IMR-90 (cell line): ENCODE measurements at regions not wholly inside any gene's neighbourhood (a gene's known extent, or its start where the extent isn't known, plus 50 kb on each side); places are given as distances from the start of the nearest gene placed in this dataset.

Experiments
- ATAC-seq: fragments of 200-7000 bp; cut with Tn5 transposase; 2 replicates; pipeline ENCODE4 v1.9.1; 2020; ENCODE audit warnings: low read depth, mild to moderate bottlenecking, moderate library complexity
- BruUV-seq: library from RNA; stranded (reverse); fragments of 400-500 nt; replicated peaks from 2 replicates; lab custom pipeline; 2021; lab: Mats Ljungman, UMichigan
- CTCF ChIA-PET: fragments of 300-600 bp; formaldehyde crosslinking; extraction: SDS; loops from one replicate; lab custom pipeline; 2021; ENCODE audit warnings: antibody characterized with exemption; lab: Yijun Ruan, JAX
- POLR2A ChIA-PET: fragments of 300-600 bp; sonication (Branson Sonifier 250); formaldehyde crosslinking; loops from one replicate; lab custom pipeline; 2022; ENCODE audit warnings: antibody characterized with exemption; ENCODE audit not compliant: unreplicated experiment; lab: Charles Lee
- DNase-seq: peaks from one replicate; pipeline ENCODE4 v3.0.0; 2013
- H2AFZ ChIP-seq: replicated peaks from 2 replicates; pipeline ENCODE3; 2013; ENCODE audit warnings: low read length, mild to moderate bottlenecking; ENCODE audit not compliant: poor library complexity
- H2AK5ac ChIP-seq: 2 replicates; pipeline ENCODE4 v1.6.1; 2013; ENCODE audit warnings: low read depth, low read length, inconsistent platforms
- H2AK9ac ChIP-seq: replicated peaks from 2 replicates; pipeline ENCODE3; 2013; ENCODE audit warnings: mild to moderate bottlenecking, low read depth, low read length, moderate library complexity; ENCODE audit not compliant: poor library complexity
- H2BK120ac ChIP-seq: 2 replicates; pipeline ENCODE4 v1.6.1; 2013; ENCODE audit warnings: low read depth, low read length, inconsistent platforms
- H2BK15ac ChIP-seq: 3 replicates; pipeline ENCODE4 v1.6.1; 2013; ENCODE audit warnings: low read depth, low read length, inconsistent platforms
- H2BK20ac ChIP-seq: 2 replicates; pipeline ENCODE4 v1.6.1; 2013; ENCODE audit warnings: low read depth, mild to moderate bottlenecking, inconsistent platforms, low read length, moderate library complexity
- H2BK5ac ChIP-seq: 2 replicates; pipeline ENCODE4 v1.6.1; 2013; ENCODE audit warnings: mild to moderate bottlenecking, low read depth, low read length, inconsistent platforms; ENCODE audit not compliant: poor library complexity, severe bottlenecking
- H3K14ac ChIP-seq: replicated peaks from 2 replicates; pipeline ENCODE4 v1.6.1; 2013; ENCODE audit warnings: low read depth, low read length, inconsistent platforms
- H3K18ac ChIP-seq: 2 replicates; pipeline ENCODE4 v1.6.1; 2013; ENCODE audit warnings: low read depth, low read length, control low read depth
- H3K23ac ChIP-seq: 2 replicates; pipeline ENCODE4 v1.6.1; 2013; ENCODE audit warnings: low read depth, low read length, inconsistent platforms
- H3K27ac ChIP-seq: 2 replicates; pipeline ENCODE4 v1.5.1; 2013; ENCODE audit warnings: mild to moderate bottlenecking, control low read depth, low read length; ENCODE audit not compliant: insufficient read depth
- H3K27me3 ChIP-seq: 2 replicates; pipeline ENCODE4 v1.6.1; 2013; ENCODE audit warnings: low read length; ENCODE audit not compliant: control insufficient read depth, insufficient read depth
- H3K36me3 ChIP-seq: 2 replicates; pipeline ENCODE4 v1.6.1; 2013; ENCODE audit warnings: low read length, mixed read lengths; ENCODE audit not compliant: control insufficient read depth, insufficient read depth
- H3K4ac ChIP-seq: 2 replicates; pipeline ENCODE4 v1.6.1; 2013; ENCODE audit warnings: low read depth, low read length, inconsistent platforms
- H3K4me1 ChIP-seq: 2 replicates; pipeline ENCODE4 v1.6.1; 2013; ENCODE audit warnings: low read length, mixed read lengths; ENCODE audit not compliant: control insufficient read depth, insufficient read depth
- H3K4me2 ChIP-seq: 2 replicates; pipeline ENCODE4 v1.6.1; 2013; ENCODE audit warnings: low read depth, mild to moderate bottlenecking, control low read depth, low read length, moderate library complexity
- H3K4me3 ChIP-seq: 2 replicates; pipeline ENCODE4 v1.5.1; 2013; ENCODE audit warnings: low read depth, mild to moderate bottlenecking, control low read depth, low read length, moderate library complexity; ENCODE audit not compliant: insufficient read depth
- H3K56ac ChIP-seq: 2 replicates; pipeline ENCODE4 v1.6.1; 2013; ENCODE audit warnings: low read length, inconsistent platforms; ENCODE audit not compliant: insufficient read depth; ENCODE audit errors: extremely low read depth
- H3K79me1 ChIP-seq, 2 experiments: 2 replicates each; pipeline ENCODE4 v1.6.1; 2013; ENCODE audit warnings: low read length in 2 of 2, inconsistent platforms in 1 of 2, low read depth in 1 of 2
- H3K9ac ChIP-seq: 2 replicates; pipeline ENCODE4 v1.6.1; 2013; ENCODE audit warnings: low read depth, low read length, control low read depth
- H3K9me1 ChIP-seq: 2 replicates; pipeline ENCODE4 v1.6.1; 2013; ENCODE audit warnings: low read length, inconsistent platforms; ENCODE audit not compliant: insufficient read depth
- H3K9me3 ChIP-seq: 2 replicates; pipeline ENCODE4 v1.6.1; 2013; ENCODE audit warnings: low read length; ENCODE audit not compliant: control insufficient read depth, insufficient read depth
- H4K20me1 ChIP-seq: 2 replicates; pipeline ENCODE4 v1.6.1; 2013; ENCODE audit warnings: low read length, inconsistent platforms; ENCODE audit not compliant: insufficient read depth
- H4K5ac ChIP-seq: 2 replicates; pipeline ENCODE4 v1.6.1; 2013; ENCODE audit warnings: mild to moderate bottlenecking, low read depth, low read length, control low read depth
- H4K8ac ChIP-seq, 2 experiments: 2 replicates each; pipeline ENCODE4 v1.6.1; 2013; ENCODE audit warnings: low read depth in 2 of 2, low read length in 2 of 2, control low read depth in 1 of 2, inconsistent platforms in 1 of 2
- H4K91ac ChIP-seq: 2 replicates; pipeline ENCODE4 v1.6.1; 2013; ENCODE audit warnings: low read depth, low read length, inconsistent platforms; ENCODE audit not compliant: insufficient read depth
- BHLHE40 ChIP-seq: fragments of 150-350 bp; IDR thresholded peaks from 2 replicates; pipeline ENCODE4 v1.6.1; 2016; ENCODE audit warnings: mild to moderate bottlenecking, low read depth, low read length
- CEBPB ChIP-seq: IDR thresholded peaks from 2 replicates; pipeline ENCODE4 v1.6.1; 2012; ENCODE audit warnings: low read depth, low read length, improper control_type of control experiment
- CHD1 ChIP-seq: IDR thresholded peaks from 2 replicates; pipeline ENCODE4 v1.6.1; 2012; ENCODE audit warnings: low read depth, low read length, improper control_type of control experiment
- ELK1 ChIP-seq: fragments of 150-350 bp; IDR thresholded peaks from 2 replicates; pipeline ENCODE4 v1.6.1; 2016; ENCODE audit warnings: low read depth, mild to moderate bottlenecking, low read length, moderate library complexity, borderline replicate concordance
- FOS ChIP-seq: fragments of 150-350 bp; IDR thresholded peaks from 2 replicates; pipeline ENCODE4 v1.6.1; 2016; ENCODE audit warnings: low read depth, low read length
- MAFK ChIP-seq: IDR thresholded peaks from 2 replicates; pipeline ENCODE4 v1.6.1; 2012; ENCODE audit warnings: low read depth, low read length, improper control_type of control experiment
- NFE2L2 ChIP-seq: fragments of 150-350 bp; IDR thresholded peaks from 2 replicates; pipeline ENCODE4 v1.6.1; 2016; ENCODE audit warnings: low read depth, mild to moderate bottlenecking, low read length
- POLR2A ChIP-seq: IDR thresholded peaks from 2 replicates; pipeline ENCODE4 v1.6.1; 2012; ENCODE audit warnings: mild to moderate bottlenecking, low read depth, low read length
- RAD21 ChIP-seq: IDR thresholded peaks from 2 replicates; pipeline ENCODE4 v1.6.1; 2012; ENCODE audit warnings: low read length, improper control_type of control experiment
- RCOR1 ChIP-seq: IDR thresholded peaks from 2 replicates; pipeline ENCODE4 v1.6.1; 2012; ENCODE audit warnings: mild to moderate bottlenecking, low read length, improper control_type of control experiment; ENCODE audit not compliant: insufficient replicate concordance
- USF2 ChIP-seq: fragments of 150-350 bp; IDR thresholded peaks from 2 replicates; pipeline ENCODE4 v1.6.1; 2017; ENCODE audit warnings: mild to moderate bottlenecking, antibody characterized with exemption, low read length, low read depth
- WGBS, 2 experiments: methylation state at CpG; one replicate each; pipeline versions ENCODE4 v1.1.5 to v1.1.7; 2013; ENCODE audit warnings: missing lambda C conversion rate in 2 of 2; ENCODE audit not compliant: insufficient read length in 1 of 2; ENCODE audit errors: extremely low coverage in 2 of 2; 5-methylcytosine and 5-hydroxymethylcytosine counted together
- dilution Hi-C: fragments of 300-500 bp; cut with HindIII; formaldehyde crosslinking; loops from one replicate; pipeline ENCODE4 v1.14.3; 2018; ENCODE audit warnings: low sequenced_read_pairs; ENCODE audit not compliant: unreplicated experiment
- in situ Hi-C: fragments of 300-500 bp; cut with MboI; formaldehyde crosslinking; loops from 3 replicates; pipeline ENCODE4 v1.14.3; 2019; ENCODE audit warnings: low sequenced_read_pairs, inconsistent platforms, mixed read lengths
- intact Hi-C: fragments of 100-400 bp; cut with micrococcal nuclease; formaldehyde crosslinking; loops from 2 replicates; pipeline ENCODE4 v1.10.0; 2022

GRCh38 chr16:80122115-80122514, 418.7 kb upstream of the DYNLRB2 start:
- BruUV-seq, result no TSS peak
- no peak overlapping the region for H4K91ac ChIP-seq
- no peak overlapping the region for H3K23ac ChIP-seq
- H2BK20ac ChIP-seq, result no peak overlapping the region
- H3K4ac ChIP-seq, result no peak overlapping the region
- H2BK5ac ChIP-seq, result no peak overlapping the region
- no peak overlapping the region for H3K9ac ChIP-seq
- H2AK5ac ChIP-seq, result no peak overlapping the region
- no peaks in the 10 kb centered on the region for H3K9me1 ChIP-seq
- no peak overlapping the region for H2AK9ac ChIP-seq
- DNase-seq, result no peak
- dilution Hi-C loops (no loop called here), intact Hi-C loops (no loop called here), in situ Hi-C loops (no loop called here)
- no peaks in the 10 kb centered on the region for H3K36me3 ChIP-seq
- H3K27ac ChIP-seq, result no peak overlapping the region
- H2BK15ac ChIP-seq, result no peak overlapping the region
- no peaks in the 10 kb centered on the region for H3K4me1 ChIP-seq
- no peak overlapping the region for H2AFZ ChIP-seq
- H3K9me3 ChIP-seq, result no peaks in the 10 kb centered on the region
- H3K4me2 ChIP-seq, result peak overlapping the region; percentile 50
- H3K14ac ChIP-seq, result no peak overlapping the region
- H2BK120ac ChIP-seq, result no peak overlapping the region
- no peaks in the 10 kb centered on the region for H4K20me1 ChIP-seq
- TF ChIP-seq MAFK (no peak), RAD21 (no peak), CEBPB (no peak), RCOR1 (no peak), USF2 (no peak), CHD1 (no peak), NFE2L2 (no peak), POLR2A (no peak), ELK1 (no peak), BHLHE40 (no peak), FOS (no peak)
- ChIA-PET CTCF (interaction anchor here (0.6 to 0.8 kb wide), 2 partner anchors 29 to 52 kb away, joined by 3 read pairs; no protein-coding TSS in a partner anchor), POLR2A (no interaction called here)
- no peak overlapping the region for H4K8ac ChIP-seq
- no peak overlapping the region for H3K56ac ChIP-seq
- no CpG with 5 or more reads among the region's 9 CpGs for WGBS, 2 experiments
- peaks cover 3% of the 10 kb centered on the region for H3K27me3 ChIP-seq
- H3K4me3 ChIP-seq, result no peak overlapping the region
- no peaks in the 10 kb centered on the region for H3K79me1 ChIP-seq
- H4K5ac ChIP-seq, result no peak overlapping the region
- H3K18ac ChIP-seq, result no peak overlapping the region
- no peak; the same call in 1 of the 2 replicates for ATAC-seq
